DOHH2 (cell line): ENCODE measurements at regions not wholly inside any gene's neighbourhood (a gene's known extent, or its start where the extent isn't known, plus 50 kb on each side); places are given as distances from the start of the nearest gene placed in this dataset.
"Not testable (repeated sequence)": the region's sequence is repeated elsewhere in the genome, so short reads cannot be mapped to it uniquely, and the experiment has no call there.

Experiments used
- H3F3A ChIP-seq: fragments of 200-600 bp; sonication (generic), shearing (Covaris generic); 2 replicates; pipeline ENCODE4 v1.6.0; 2016; ENCODE audit warnings: antibody characterized with exemption, mild to moderate bottlenecking; ENCODE audit not compliant: control insufficient read depth, insufficient read depth
- H3K27ac ChIP-seq: fragments of 200-600 bp; sonication (generic); 2 replicates; pipeline ENCODE4 v1.5.1; 2014; ENCODE audit warnings: low read depth, mild to moderate bottlenecking, low read length, moderate library complexity
- H3K27me3 ChIP-seq: fragments of 200-600 bp; sonication (generic); 2 replicates; pipeline ENCODE4 v1.6.1; 2014; ENCODE audit warnings: mild to moderate bottlenecking, low read length, mixed read lengths; ENCODE audit not compliant: control insufficient read depth
- H3K36me3 ChIP-seq: fragments of 200-600 bp; sonication (generic); 2 replicates; pipeline ENCODE4 v1.6.1; 2014; ENCODE audit warnings: mild to moderate bottlenecking, low read length, moderate library complexity, mixed read lengths; ENCODE audit not compliant: control insufficient read depth
- H3K4me1 ChIP-seq: fragments of 200-600 bp; sonication (generic); 2 replicates; pipeline ENCODE4 v1.6.1; 2014; ENCODE audit warnings: mild to moderate bottlenecking, low read length, mixed read lengths; ENCODE audit not compliant: control insufficient read depth
- H3K4me2 ChIP-seq: fragments of 200-600 bp; sonication (generic); 2 replicates; pipeline ENCODE4 v1.6.0; 2014; ENCODE audit warnings: mild to moderate bottlenecking, low read length, moderate library complexity
- H3K4me3 ChIP-seq: fragments of 200-600 bp; sonication (generic); 2 replicates; pipeline ENCODE4 v1.5.1; 2014; ENCODE audit warnings: mild to moderate bottlenecking, low read length, mixed read lengths
- H3K79me2 ChIP-seq: fragments of 200-600 bp; sonication (generic); 2 replicates; pipeline ENCODE4 v1.6.1; 2014; ENCODE audit warnings: mild to moderate bottlenecking, low read length, mixed read lengths; ENCODE audit not compliant: control insufficient read depth
- H3K9me2 ChIP-seq: fragments of 200-600 bp; sonication (generic); replicated peaks from 2 replicates; pipeline ENCODE4 v1.6.1; 2014; ENCODE audit warnings: mild to moderate bottlenecking, low read length, mixed read lengths; ENCODE audit not compliant: control insufficient read depth
- H3K9me3 ChIP-seq: fragments of 200-600 bp; sonication (generic); 2 replicates; pipeline ENCODE4 v1.6.1; 2014; ENCODE audit warnings: antibody characterized with exemption, low read length, mixed read lengths; ENCODE audit not compliant: control insufficient read depth, insufficient read depth
- H4K20me1 ChIP-seq: fragments of 200-600 bp; sonication (generic); 2 replicates; pipeline ENCODE4 v1.6.0; 2014; ENCODE audit warnings: low read depth, mild to moderate bottlenecking, antibody characterized with exemption, low read length, moderate library complexity; ENCODE audit not compliant: control insufficient read depth, insufficient read depth
- CTCF ChIP-seq: fragments of 200-600 bp; sonication (generic); IDR thresholded peaks from one replicate; pipeline ENCODE4 v1.5.1; 2014; ENCODE audit warnings: antibody characterized with exemption, mild to moderate bottlenecking, low read depth, low read length; ENCODE audit not compliant: poor library complexity, severe bottlenecking
- EZH2phosphoT487 ChIP-seq: fragments of 200-600 bp; sonication (generic); IDR thresholded peaks from 2 replicates; pipeline ENCODE4 v1.6.1; 2017; ENCODE audit warnings: borderline replicate concordance, mild to moderate bottlenecking, antibody characterized with exemption, low read length, moderate library complexity, mixed read lengths

GRCh38 chr17:70290770-70291169 is 121.4 kb downstream of the KCNJ2 start:
- TF ChIP-seq CTCF, result no peak
- TF ChIP-seq EZH2phosphoT487, result no peak
- H3K36me3 ChIP-seq, result no peaks in the 10 kb centered on the region
- no peaks in the 10 kb centered on the region for H3F3A ChIP-seq
- no peak overlapping the region for H3K4me3 ChIP-seq
- no peaks in the 10 kb centered on the region for H3K9me2 ChIP-seq
- H4K20me1 ChIP-seq, result no peaks in the 10 kb centered on the region
- H3K4me2 ChIP-seq, result no peak overlapping the region
- H3K79me2 ChIP-seq, result no peaks in the 10 kb centered on the region
- no peak overlapping the region for H3K27ac ChIP-seq
- H3K4me1 ChIP-seq, result no peaks in the 10 kb centered on the region
- no peaks in the 10 kb centered on the region for H3K27me3 ChIP-seq
- no peaks in the 10 kb centered on the region for H3K9me3 ChIP-seq

GRCh38 chr17:70292366-70292765 is 123.0 kb downstream of the KCNJ2 start:
- no peaks in the 10 kb centered on the region for H3K27me3 ChIP-seq
- H3K9me3 ChIP-seq, result no peaks in the 10 kb centered on the region
- H3K9me2 ChIP-seq, result no peaks in the 10 kb centered on the region
- H3K36me3 ChIP-seq, result no peaks in the 10 kb centered on the region
- no peaks in the 10 kb centered on the region for H3K4me1 ChIP-seq
- TF ChIP-seq EZH2phosphoT487 (no peak), CTCF (no peak)
- H3F3A ChIP-seq, result no peaks in the 10 kb centered on the region
- H3K27ac ChIP-seq, result no peak overlapping the region
- H4K20me1 ChIP-seq, result no peaks in the 10 kb centered on the region
- H3K4me3 ChIP-seq, result no peak overlapping the region
- no peak overlapping the region for H3K4me2 ChIP-seq
- H3K79me2 ChIP-seq, result no peaks in the 10 kb centered on the region

GRCh38 chr17:70293564-70294310 is 124.4 kb downstream of the KCNJ2 start:
- H3K4me1 ChIP-seq, H3K9me3 ChIP-seq, H3K79me2 ChIP-seq, H3K9me2 ChIP-seq, H3F3A ChIP-seq, H3K4me2 ChIP-seq, H3K27ac ChIP-seq, H3K4me3 ChIP-seq, H3K27me3 ChIP-seq, H4K20me1 ChIP-seq, H3K36me3 ChIP-seq: not testable (repeated sequence)

GRCh38 chr17:70295329-70295728 is 126.0 kb downstream of the KCNJ2 start:
- Histone ChIP-seq H3K9me3 (no peaks in the 10 kb centered on the region), H3K27ac (no peak overlapping the region), H3K79me2 (no peaks in the 10 kb centered on the region), H3K4me3 (no peak overlapping the region), H4K20me1 (no peaks in the 10 kb centered on the region), H3K27me3 (no peaks in the 10 kb centered on the region), H3K4me2 (no peak overlapping the region), H3K4me1 (no peaks in the 10 kb centered on the region), H3F3A (no peaks in the 10 kb centered on the region), H3K9me2 (no peaks in the 10 kb centered on the region), H3K36me3 (no peaks in the 10 kb centered on the region)
- no peak for TF ChIP-seq CTCF
- TF ChIP-seq EZH2phosphoT487, result no peak
